SU-DHL-6 (cell line): ENCODE measurements at regions not wholly inside any gene's neighbourhood (a gene's known extent, or its start where the extent isn't known, plus 50 kb on each side); places are given as distances from the start of the nearest gene placed in this dataset.

ENCODE experiments used
- CTCF ChIP-seq: fragments of 200-600 bp; sonication (generic); IDR thresholded peaks from one replicate; pipeline ENCODE4 v1.5.1; 2017; ENCODE audit warnings: antibody characterized with exemption, mild to moderate bottlenecking, low read length, moderate library complexity; ENCODE audit not compliant: insufficient read depth, poor library complexity, severe bottlenecking
- EZH2phosphoT487 ChIP-seq: fragments of 200-600 bp; sonication (generic), shearing (Covaris generic); conservative IDR thresholded peaks from 2 replicates; pipeline ENCODE4 v1.6.1; 2018; ENCODE audit warnings: mild to moderate bottlenecking, antibody characterized with exemption, low read length, moderate library complexity, mixed read lengths

DNA sequence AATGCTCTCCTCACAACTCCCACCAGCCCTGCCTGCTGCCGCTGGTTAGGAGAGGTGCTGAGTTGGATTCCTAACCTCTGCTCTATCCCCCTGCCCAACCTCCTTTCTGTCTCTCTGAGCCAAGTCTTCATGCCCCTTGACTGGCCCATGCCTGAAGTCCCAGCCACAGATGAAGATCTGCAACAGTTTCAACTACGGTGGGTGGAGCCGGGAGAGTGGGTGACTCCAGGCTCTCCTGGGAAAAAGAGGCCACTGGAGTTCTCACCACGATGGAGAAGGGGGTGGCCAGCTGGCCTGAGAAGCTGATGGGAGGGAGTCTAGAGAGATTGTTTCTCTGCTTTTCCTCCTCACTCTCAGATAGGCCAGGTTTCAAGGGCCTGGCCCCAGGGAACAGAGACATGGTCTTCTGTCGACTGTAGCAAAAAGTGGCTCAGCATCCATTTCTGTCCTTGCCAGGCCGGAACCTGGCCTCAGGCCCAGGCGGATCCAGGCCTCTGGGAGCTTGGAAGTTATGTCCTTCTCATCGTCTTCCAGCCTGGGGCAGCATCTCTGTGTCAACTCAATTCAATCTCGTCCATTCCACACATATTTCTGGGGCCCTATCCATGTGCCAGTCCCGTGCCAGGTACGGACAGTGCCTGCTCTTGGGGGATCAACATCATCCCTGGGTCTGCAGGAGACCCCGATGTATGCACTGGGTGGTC is 75.3 kb downstream of the INHBB start:
- TF ChIP-seq CTCF (no peak), EZH2phosphoT487 (no peak)
